NT2/D1 (cell line): ENCODE measurements at regions not wholly inside any gene's neighbourhood (a gene's known extent, or its start where the extent isn't known, plus 50 kb on each side); places are given as distances from the start of the nearest gene placed in this dataset.

Experiments used
- SUZ12 ChIP-seq: IDR thresholded peaks from 2 replicates; pipeline ENCODE4 v1.6.1; 2011; ENCODE audit not compliant: insufficient read length, insufficient read depth; ENCODE audit errors: extremely low read depth
- YY1 ChIP-seq: IDR thresholded peaks from 2 replicates; pipeline ENCODE4 v1.6.1; 2011; ENCODE audit not compliant: insufficient read length, insufficient read depth
- ZNF274 ChIP-seq: IDR thresholded peaks from 2 replicates; pipeline ENCODE4 v1.6.1; 2011; ENCODE audit warnings: mild to moderate bottlenecking, low read depth, low read length

DNA sequence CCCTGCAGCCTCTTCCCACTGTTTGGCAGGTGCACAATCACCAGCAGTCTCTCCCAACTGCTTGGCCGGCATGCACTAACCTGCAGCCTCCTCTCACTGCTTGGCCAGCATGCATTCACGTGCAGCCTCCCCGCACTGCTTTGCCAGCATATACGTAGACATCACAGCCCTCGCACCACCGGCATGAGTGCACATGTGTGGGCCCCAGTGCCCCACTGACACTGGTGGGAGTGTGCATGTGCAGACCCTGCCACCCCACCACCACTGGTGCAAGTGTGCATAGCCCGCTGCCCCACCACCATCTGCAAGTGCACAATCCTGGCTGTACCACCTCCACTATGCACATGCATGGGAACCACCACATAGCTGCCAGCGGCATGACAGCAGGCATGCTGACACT lies 127.5 kb upstream of the SOX9 start:
- TF ChIP-seq YY1 = no peak
- no peak for TF ChIP-seq ZNF274
- no peak for TF ChIP-seq SUZ12
